H1 (cell line): ENCODE measurements at regions not wholly inside any gene's neighbourhood (a gene's known extent, or its start where the extent isn't known, plus 50 kb on each side); places are given as distances from the start of the nearest gene placed in this dataset.

Source experiments
- CTCF ChIA-PET: fragments of 300-600 bp; sonication (Branson Sonifier 250); formaldehyde crosslinking; loops from one replicate; lab custom pipeline; 2021; ENCODE audit not compliant: partially characterized antibody; lab: Charles Lee
- POLR2A ChIA-PET: fragments of 300-600 bp; sonication (Branson Sonifier 250); formaldehyde crosslinking; loops from one replicate; lab custom pipeline; 2021; ENCODE audit warnings: inconsistent platforms; ENCODE audit not compliant: partially characterized antibody; lab: Charles Lee
- DNase-seq, 2 experiments: peaks; one replicate each; pipeline versions ENCODE4 v3.0.0 to v3.0.0-alpha.2; 2010 to 2022; ENCODE audit warnings: low spot score in 2 of 2, low read depth in 1 of 2, mixed read lengths in 1 of 2
- FAIRE-seq: peaks from 2 replicates; lab custom pipeline; 2011; peaks lifted over from hg19 to GRCh38; lab: Jason Lieb, UNC
- H2AFZ ChIP-seq: 2 replicates; pipeline ENCODE4 v1.8.1; 2012; ENCODE audit warnings: low read length, inconsistent platforms
- H2AK5ac ChIP-seq: 2 replicates; pipeline ENCODE4 v1.6.1; 2013; ENCODE audit warnings: low read depth, low read length
- H2BK120ac ChIP-seq: replicated peaks from 2 replicates; pipeline ENCODE3; 2013; ENCODE audit warnings: low read depth, low read length, inconsistent platforms
- H2BK12ac ChIP-seq: 2 replicates; pipeline ENCODE4 v1.6.1; 2013; ENCODE audit warnings: low read depth, low read length
- H2BK15ac ChIP-seq: 2 replicates; pipeline ENCODE4 v1.6.1; 2013; ENCODE audit warnings: low read length
- H2BK20ac ChIP-seq: 2 replicates; pipeline ENCODE4 v1.6.1; 2013; ENCODE audit warnings: low read length
- H2BK5ac ChIP-seq: 2 replicates; pipeline ENCODE4 v1.6.1; 2013; ENCODE audit warnings: low read depth, low read length
- H3K14ac ChIP-seq: 2 replicates; pipeline ENCODE4 v1.6.1; 2013; ENCODE audit warnings: inconsistent platforms; ENCODE audit not compliant: insufficient read length
- H3K18ac ChIP-seq: 2 replicates; pipeline ENCODE4 v1.6.1; 2013; ENCODE audit warnings: low read length; ENCODE audit errors: extremely low read depth
- H3K23ac ChIP-seq: 2 replicates; pipeline ENCODE4 v1.6.1; 2013; ENCODE audit warnings: inconsistent platforms; ENCODE audit not compliant: insufficient read length
- H3K23me2 ChIP-seq: 2 replicates; pipeline ENCODE4 v1.6.1; 2013; ENCODE audit warnings: low read depth, low read length
- H3K27ac ChIP-seq: 2 replicates; pipeline ENCODE4 v1.6.1; 2011; ENCODE audit warnings: low read depth, low read length, inconsistent platforms
- H3K27me3 ChIP-seq, 4 experiments: replicated peaks in 1 of 4; 1 replicate in 1 of 4; 2 replicates in 3 of 4; pipeline versions ENCODE4 v1.6.1 to v1.8.1; 2011 to 2013; ENCODE audit warnings: low read length in 3 of 4, mild to moderate bottlenecking in 3 of 4, inconsistent platforms in 2 of 4, mixed read lengths in 2 of 4, moderate library complexity in 1 of 4; ENCODE audit not compliant: control insufficient read depth in 3 of 4, insufficient read depth in 3 of 4; ENCODE audit errors: extremely low read depth in 1 of 4
- H3K36me3 ChIP-seq, 4 experiments: 2 replicates each; pipeline versions ENCODE4 v1.6.1 to v1.8.1; 2011 to 2013; ENCODE audit warnings: mild to moderate bottlenecking in 4 of 4, low read length in 3 of 4, moderate library complexity in 2 of 4, control low read depth in 1 of 4, inconsistent platforms in 1 of 4; ENCODE audit not compliant: insufficient read depth in 4 of 4, control insufficient read depth in 2 of 4
- H3K4ac ChIP-seq: replicated peaks from 2 replicates; pipeline ENCODE3; 2013; ENCODE audit warnings: low read length, low read depth, mixed read lengths, inconsistent platforms; ENCODE audit not compliant: insufficient read length
- H3K4me1 ChIP-seq, 4 experiments: replicated peaks in 1 of 4; 1 replicate in 1 of 4; 2 replicates in 3 of 4; pipeline versions ENCODE4 v1.6.1 to v1.8.1; 2011 to 2013; ENCODE audit warnings: low read length in 3 of 4, inconsistent platforms in 2 of 4, mixed read lengths in 1 of 4; ENCODE audit not compliant: insufficient read depth in 4 of 4, control insufficient read depth in 3 of 4
- H3K4me2 ChIP-seq, 2 experiments: 2 replicates each; pipeline versions ENCODE4 v1.6.1 to v1.8.1; 2011 to 2013; ENCODE audit warnings: low read depth in 2 of 2, low read length in 2 of 2, control low read depth in 1 of 2, inconsistent platforms in 1 of 2, mild to moderate bottlenecking in 1 of 2; ENCODE audit not compliant: insufficient read depth in 1 of 2
- H3K4me3 ChIP-seq, 4 experiments: fragments of 200-600, 300-600 bp in 1 of 4; sonication (generic), shearing (Covaris generic), sonication (Bioruptor Twin) in 1 of 4; 2 replicates each; pipeline versions ENCODE4 v1.5.1 to v1.8.1; 2011 to 2016; ENCODE audit warnings: low read length in 4 of 4, low read depth in 3 of 4, control low read depth in 2 of 4, inconsistent platforms in 2 of 4, mild to moderate bottlenecking in 2 of 4, mixed read lengths in 1 of 4, moderate library complexity in 1 of 4; ENCODE audit not compliant: insufficient read depth in 2 of 4; ENCODE audit errors: extremely low read depth in 1 of 4
- H3K56ac ChIP-seq: replicated peaks from 2 replicates; pipeline ENCODE3; 2013; ENCODE audit warnings: low read depth, mild to moderate bottlenecking, mixed read lengths, low read length, inconsistent platforms; ENCODE audit not compliant: insufficient read length
- H3K79me1 ChIP-seq: 2 replicates; pipeline ENCODE4 v1.6.1; 2013; ENCODE audit warnings: low read depth, low read length, control low read depth
- H3K79me2 ChIP-seq, 2 experiments: 2 replicates each; pipeline versions ENCODE4 v1.6.1 to v1.8.1; 2012 to 2013; ENCODE audit warnings: low read length in 2 of 2, mild to moderate bottlenecking in 2 of 2, inconsistent platforms in 1 of 2; ENCODE audit not compliant: insufficient read depth in 2 of 2, control insufficient read depth in 1 of 2
- H3K9ac ChIP-seq, 4 experiments: replicated peaks in 1 of 4; 1 replicate in 1 of 4; 2 replicates in 3 of 4; pipeline versions ENCODE4 v1.6.1 to v1.8.1; 2011 to 2013; ENCODE audit warnings: low read depth in 3 of 4, low read length in 3 of 4, control low read depth in 2 of 4, mild to moderate bottlenecking in 2 of 4, moderate library complexity in 2 of 4, inconsistent platforms in 1 of 4; ENCODE audit errors: extremely low read depth in 1 of 4
- H3K9me3 ChIP-seq, 2 experiments: 2 replicates each; pipeline versions ENCODE4 v1.6.1 to v1.8.1; 2012 to 2013; ENCODE audit warnings: mild to moderate bottlenecking in 2 of 2, moderate library complexity in 2 of 2, control low read depth in 1 of 2, inconsistent platforms in 1 of 2, low read depth in 1 of 2, low read length in 1 of 2, mixed read lengths in 1 of 2; ENCODE audit not compliant: insufficient read depth in 2 of 2
- H4K20me1 ChIP-seq, 2 experiments: replicated peaks in 1 of 2; 2 replicates each; pipeline versions ENCODE3 to v1.8.1; 2011 to 2013; ENCODE audit warnings: inconsistent platforms in 2 of 2, low read length in 2 of 2, mild to moderate bottlenecking in 1 of 2; ENCODE audit not compliant: insufficient read depth in 2 of 2, control insufficient read depth in 1 of 2
- H4K5ac ChIP-seq: 2 replicates; pipeline ENCODE4 v1.6.1; 2013; ENCODE audit warnings: low read length, low read depth, mixed read lengths, inconsistent platforms; ENCODE audit not compliant: insufficient read length
- H4K8ac ChIP-seq: 2 replicates; pipeline ENCODE4 v1.8.0; 2013; ENCODE audit warnings: mild to moderate bottlenecking, moderate library complexity, low read length, inconsistent platforms; ENCODE audit not compliant: insufficient read depth; ENCODE audit errors: extremely low read depth
- H4K91ac ChIP-seq: replicated peaks from 2 replicates; pipeline ENCODE3; 2013; ENCODE audit warnings: low read length, mixed read lengths, inconsistent platforms; ENCODE audit not compliant: insufficient read length
- BRCA1 ChIP-seq: IDR thresholded peaks from 2 replicates; pipeline ENCODE4 v1.6.1; 2012; ENCODE audit warnings: low read depth, low read length, improper control_type of control experiment
- CBX5 ChIP-seq: fragments of 300-800, 300-1000 bp; sonication (generic); IDR thresholded peaks from 2 replicates; pipeline ENCODE4 v1.7.1; 2016; ENCODE audit warnings: antibody characterized with exemption, low read length, low read depth
- EGR1 ChIP-seq: IDR thresholded peaks from 2 replicates; pipeline ENCODE4 v1.6.1; 2011; ENCODE audit warnings: low read depth, low read length, borderline replicate concordance
- FOSL1 ChIP-seq: IDR thresholded peaks from 2 replicates; pipeline ENCODE4 v1.6.1; 2011; ENCODE audit warnings: mild to moderate bottlenecking, low read depth, low read length, moderate library complexity; ENCODE audit not compliant: insufficient read depth
- JUN ChIP-seq: IDR thresholded peaks from 2 replicates; pipeline ENCODE4 v1.6.1; 2011; ENCODE audit warnings: low read depth, mild to moderate bottlenecking, improper control_type of control experiment, low read length
- JUND ChIP-seq: IDR thresholded peaks from 2 replicates; pipeline ENCODE4 v1.6.1; 2011; ENCODE audit warnings: mild to moderate bottlenecking, improper control_type of control experiment, low read length
- KDM1A ChIP-seq: fragments of 200-600, 300-600 bp; sonication (generic); IDR thresholded peaks from 2 replicates; pipeline ENCODE4 v1.7.1; 2016; ENCODE audit warnings: mild to moderate bottlenecking, low read length, borderline replicate concordance
- KDM5A ChIP-seq: fragments of 200-600 bp; IDR thresholded peaks from 2 replicates; pipeline ENCODE4 v1.7.1; 2012; ENCODE audit warnings: mild to moderate bottlenecking, low read length, inconsistent platforms, mixed read lengths
- POLR2A ChIP-seq, 2 experiments: IDR thresholded peaks; 1 replicate in 1 of 2; 2 replicates in 1 of 2; pipeline ENCODE4 v1.6.1; 2011; ENCODE audit warnings: low read depth in 2 of 2, low read length in 2 of 2, mild to moderate bottlenecking in 2 of 2; ENCODE audit errors: control extremely low read depth in 1 of 2
- SIRT6 ChIP-seq: IDR thresholded peaks from one replicate; pipeline ENCODE4 v1.7.1; 2012; ENCODE audit warnings: low read length, inconsistent platforms
- TAF7 ChIP-seq: optimal IDR thresholded peaks from 2 replicates; pipeline ENCODE3; 2011; ENCODE audit warnings: low read depth, mild to moderate bottlenecking, inconsistent platforms, low read length, moderate library complexity, borderline replicate concordance
- TF ChIP-seq, protein P1 (sequence below): IDR thresholded peaks from 2 replicates; pipeline ENCODE4 v1.6.1; 2011; ENCODE audit warnings: low read length, improper control_type of control experiment
- TF ChIP-seq, protein P2 (sequence below): IDR thresholded peaks from 2 replicates; pipeline ENCODE4 v1.6.1; 2011; ENCODE audit warnings: low read depth, mild to moderate bottlenecking, low read length; ENCODE audit not compliant: insufficient read depth
- TF ChIP-seq, protein P3 (sequence below): IDR thresholded peaks from 2 replicates; pipeline ENCODE4 v1.6.1; 2012; ENCODE audit warnings: low read length, inconsistent platforms

- no peak overlapping the region for H3K18ac ChIP-seq
- no peak overlapping the region for H3K14ac ChIP-seq
- no peak overlapping the region for H3K4me2 ChIP-seq
- H3K36me3 ChIP-seq = no peaks in the 10 kb centered on the region
- no peak overlapping the region for H2BK5ac ChIP-seq
- H3K27me3 ChIP-seq = no peaks in the 10 kb centered on the region
- H2BK120ac ChIP-seq = no peak overlapping the region
- no peak overlapping the region for H2AFZ ChIP-seq
- H3K27ac ChIP-seq = no peak overlapping the region
- no peak overlapping the region for H3K4me3 ChIP-seq
- H4K5ac ChIP-seq = no peak overlapping the region
- no peaks in the 10 kb centered on the region for H3K23me2 ChIP-seq
- no peaks in the 10 kb centered on the region for H4K20me1 ChIP-seq
- no peak overlapping the region for H2BK15ac ChIP-seq
- no peak overlapping the region for H3K9ac ChIP-seq
- H2AK5ac ChIP-seq = no peak overlapping the region
- H3K79me2 ChIP-seq = no peaks in the 10 kb centered on the region
- no peak overlapping the region for H3K23ac ChIP-seq
- ChIA-PET CTCF (no interaction called here), POLR2A (no interaction called here)
- peaks cover 0 to 7% of the 10 kb centered on the region in 2 experiments; a peak in 1 of 4 replicates for H3K9me3 ChIP-seq
- H3K56ac ChIP-seq = no peak overlapping the region
- no peak overlapping the region for H3K4ac ChIP-seq
- H3K79me1 ChIP-seq = no peaks in the 10 kb centered on the region
- H2BK12ac ChIP-seq = no peak overlapping the region
- no peak for FAIRE-seq
- H4K91ac ChIP-seq = no peak overlapping the region
- H2BK20ac ChIP-seq = no peak overlapping the region
- no peak for TF ChIP-seq KDM1A
- no peak for TF ChIP-seq TAF7
- TF ChIP-seq FOSL1 = no peak
- TF ChIP-seq POLR2A (IDR thresholded peaks at IDR 0.05; ENCODE audit: control extremely low read depth in 1 of 2, low read depth in 2 of 2, low read length in 2 of 2) = no peak
- TF ChIP-seq, protein P1, sequence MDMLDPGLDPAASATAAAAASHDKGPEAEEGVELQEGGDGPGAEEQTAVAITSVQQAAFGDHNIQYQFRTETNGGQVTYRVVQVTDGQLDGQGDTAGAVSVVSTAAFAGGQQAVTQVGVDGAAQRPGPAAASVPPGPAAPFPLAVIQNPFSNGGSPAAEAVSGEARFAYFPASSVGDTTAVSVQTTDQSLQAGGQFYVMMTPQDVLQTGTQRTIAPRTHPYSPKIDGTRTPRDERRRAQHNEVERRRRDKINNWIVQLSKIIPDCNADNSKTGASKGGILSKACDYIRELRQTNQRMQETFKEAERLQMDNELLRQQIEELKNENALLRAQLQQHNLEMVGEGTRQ = no peak
- no peak for TF ChIP-seq KDM5A
- no peak for TF ChIP-seq EGR1
- TF ChIP-seq, protein P2, sequence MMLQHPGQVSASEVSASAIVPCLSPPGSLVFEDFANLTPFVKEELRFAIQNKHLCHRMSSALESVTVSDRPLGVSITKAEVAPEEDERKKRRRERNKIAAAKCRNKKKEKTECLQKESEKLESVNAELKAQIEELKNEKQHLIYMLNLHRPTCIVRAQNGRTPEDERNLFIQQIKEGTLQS = no peak
- TF ChIP-seq JUND = no peak
- TF ChIP-seq, protein P3, sequence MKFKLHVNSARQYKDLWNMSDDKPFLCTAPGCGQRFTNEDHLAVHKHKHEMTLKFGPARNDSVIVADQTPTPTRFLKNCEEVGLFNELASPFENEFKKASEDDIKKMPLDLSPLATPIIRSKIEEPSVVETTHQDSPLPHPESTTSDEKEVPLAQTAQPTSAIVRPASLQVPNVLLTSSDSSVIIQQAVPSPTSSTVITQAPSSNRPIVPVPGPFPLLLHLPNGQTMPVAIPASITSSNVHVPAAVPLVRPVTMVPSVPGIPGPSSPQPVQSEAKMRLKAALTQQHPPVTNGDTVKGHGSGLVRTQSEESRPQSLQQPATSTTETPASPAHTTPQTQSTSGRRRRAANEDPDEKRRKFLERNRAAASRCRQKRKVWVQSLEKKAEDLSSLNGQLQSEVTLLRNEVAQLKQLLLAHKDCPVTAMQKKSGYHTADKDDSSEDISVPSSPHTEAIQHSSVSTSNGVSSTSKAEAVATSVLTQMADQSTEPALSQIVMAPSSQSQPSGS = no peak
- TF ChIP-seq CBX5 = no peak
- no peak for TF ChIP-seq JUN
- no peak for TF ChIP-seq BRCA1
- TF ChIP-seq SIRT6 = no peak
- H3K4me1 ChIP-seq = no peaks in the 10 kb centered on the region
- DNase-seq = no peak
- H4K8ac ChIP-seq = no peak overlapping the region
Observed at GRCh38 chrX:16240968-16241367, 73.7 kb downstream of the MAGEB17 start.
